DOHH2 (cell line): ENCODE measurements at regions not wholly inside any gene's neighbourhood (a gene's known extent, or its start where the extent isn't known, plus 50 kb on each side); places are given as distances from the start of the nearest gene placed in this dataset.

Experiments used
- H3F3A ChIP-seq: fragments of 200-600 bp; sonication (generic), shearing (Covaris generic); 2 replicates; pipeline ENCODE4 v1.6.0; 2016; ENCODE audit warnings: antibody characterized with exemption, mild to moderate bottlenecking; ENCODE audit not compliant: control insufficient read depth, insufficient read depth
- H3K27ac ChIP-seq: fragments of 200-600 bp; sonication (generic); 2 replicates; pipeline ENCODE4 v1.5.1; 2014; ENCODE audit warnings: low read depth, mild to moderate bottlenecking, low read length, moderate library complexity
- H3K27me3 ChIP-seq: fragments of 200-600 bp; sonication (generic); 2 replicates; pipeline ENCODE4 v1.6.1; 2014; ENCODE audit warnings: mild to moderate bottlenecking, low read length, mixed read lengths; ENCODE audit not compliant: control insufficient read depth
- H3K36me3 ChIP-seq: fragments of 200-600 bp; sonication (generic); 2 replicates; pipeline ENCODE4 v1.6.1; 2014; ENCODE audit warnings: mild to moderate bottlenecking, low read length, moderate library complexity, mixed read lengths; ENCODE audit not compliant: control insufficient read depth
- H3K4me1 ChIP-seq: fragments of 200-600 bp; sonication (generic); 2 replicates; pipeline ENCODE4 v1.6.1; 2014; ENCODE audit warnings: mild to moderate bottlenecking, low read length, mixed read lengths; ENCODE audit not compliant: control insufficient read depth
- H3K4me2 ChIP-seq: fragments of 200-600 bp; sonication (generic); 2 replicates; pipeline ENCODE4 v1.6.0; 2014; ENCODE audit warnings: mild to moderate bottlenecking, low read length, moderate library complexity
- H3K4me3 ChIP-seq: fragments of 200-600 bp; sonication (generic); 2 replicates; pipeline ENCODE4 v1.5.1; 2014; ENCODE audit warnings: mild to moderate bottlenecking, low read length, mixed read lengths
- H3K79me2 ChIP-seq: fragments of 200-600 bp; sonication (generic); 2 replicates; pipeline ENCODE4 v1.6.1; 2014; ENCODE audit warnings: mild to moderate bottlenecking, low read length, mixed read lengths; ENCODE audit not compliant: control insufficient read depth
- H3K9me2 ChIP-seq: fragments of 200-600 bp; sonication (generic); replicated peaks from 2 replicates; pipeline ENCODE4 v1.6.1; 2014; ENCODE audit warnings: mild to moderate bottlenecking, low read length, mixed read lengths; ENCODE audit not compliant: control insufficient read depth
- H3K9me3 ChIP-seq: fragments of 200-600 bp; sonication (generic); 2 replicates; pipeline ENCODE4 v1.6.1; 2014; ENCODE audit warnings: antibody characterized with exemption, low read length, mixed read lengths; ENCODE audit not compliant: control insufficient read depth, insufficient read depth
- H4K20me1 ChIP-seq: fragments of 200-600 bp; sonication (generic); 2 replicates; pipeline ENCODE4 v1.6.0; 2014; ENCODE audit warnings: low read depth, mild to moderate bottlenecking, antibody characterized with exemption, low read length, moderate library complexity; ENCODE audit not compliant: control insufficient read depth, insufficient read depth
- CTCF ChIP-seq: fragments of 200-600 bp; sonication (generic); IDR thresholded peaks from one replicate; pipeline ENCODE4 v1.5.1; 2014; ENCODE audit warnings: antibody characterized with exemption, mild to moderate bottlenecking, low read depth, low read length; ENCODE audit not compliant: poor library complexity, severe bottlenecking
- EZH2phosphoT487 ChIP-seq: fragments of 200-600 bp; sonication (generic); IDR thresholded peaks from 2 replicates; pipeline ENCODE4 v1.6.1; 2017; ENCODE audit warnings: borderline replicate concordance, mild to moderate bottlenecking, antibody characterized with exemption, low read length, moderate library complexity, mixed read lengths

- no peaks in the 10 kb centered on the region for H3K9me3 ChIP-seq
- no peaks in the 10 kb centered on the region for H3K27me3 ChIP-seq
- H4K20me1 ChIP-seq = no peaks in the 10 kb centered on the region
- no peaks in the 10 kb centered on the region for H3K9me2 ChIP-seq
- no peaks in the 10 kb centered on the region for H3F3A ChIP-seq
- H3K4me3 ChIP-seq = no peak overlapping the region
- TF ChIP-seq EZH2phosphoT487 = no peak
- TF ChIP-seq CTCF = no peak
- H3K79me2 ChIP-seq = no peaks in the 10 kb centered on the region
- no peaks in the 10 kb centered on the region for H3K36me3 ChIP-seq
- H3K4me1 ChIP-seq = no peaks in the 10 kb centered on the region
- no peak overlapping the region for H3K4me2 ChIP-seq
- H3K27ac ChIP-seq = no peak overlapping the region
These were observed 273.0 kb downstream of the TFAP2A start for GRCh38 chr6:10141746-10142443.

- no peaks in the 10 kb centered on the region for H3K27me3 ChIP-seq
- no peak overlapping the region for H3K4me2 ChIP-seq
- no peaks in the 10 kb centered on the region for H3F3A ChIP-seq
- H3K36me3 ChIP-seq = no peaks in the 10 kb centered on the region
- no peaks in the 10 kb centered on the region for H3K79me2 ChIP-seq
- TF ChIP-seq EZH2phosphoT487 (no peak), CTCF (no peak)
- no peak overlapping the region for H3K4me3 ChIP-seq
- no peaks in the 10 kb centered on the region for H3K9me3 ChIP-seq
- H3K27ac ChIP-seq = no peak overlapping the region
- no peaks in the 10 kb centered on the region for H3K9me2 ChIP-seq
- no peaks in the 10 kb centered on the region for H3K4me1 ChIP-seq
- no peaks in the 10 kb centered on the region for H4K20me1 ChIP-seq
These were observed 274.1 kb downstream of the TFAP2A start for GRCh38 chr6:10140824-10141223.

- H3K27ac ChIP-seq = no peak overlapping the region
These were observed 274.7 kb downstream of the TFAP2A start for GRCh38 chr6:10140136-10140535.

More at GRCh38 chr6:10140136-10140535, 274.7 kb downstream of the TFAP2A start:
- Histone ChIP-seq H3K79me2 (no peaks in the 10 kb centered on the region), H4K20me1 (no peaks in the 10 kb centered on the region), H3K4me1 (no peaks in the 10 kb centered on the region), H3K4me2 (no peak overlapping the region), H3K27me3 (no peaks in the 10 kb centered on the region), H3K36me3 (no peaks in the 10 kb centered on the region), H3K9me2 (no peaks in the 10 kb centered on the region), H3K4me3 (no peak overlapping the region), H3K9me3 (no peaks in the 10 kb centered on the region), H3F3A (no peaks in the 10 kb centered on the region)
- TF ChIP-seq CTCF (no peak), EZH2phosphoT487 (no peak)
